GM12872 (cell line): ENCODE measurements at regions not wholly inside any gene's neighbourhood (a gene's known extent, or its start where the extent isn't known, plus 50 kb on each side); places are given as distances from the start of the nearest gene placed in this dataset.

Experiments
- CTCF ChIP-seq: IDR thresholded peaks from 3 replicates; pipeline ENCODE4 v1.5.1; 2011; ENCODE audit warnings: low read depth, mild to moderate bottlenecking, low read length, moderate library complexity; ENCODE audit not compliant: insufficient read depth

GRCh38 chr5:114859438-114859735 lies 310.3 kb downstream of the TRIM36 start:
- TF ChIP-seq CTCF, result no peak

GRCh38 chr5:114858665-114859437 lies 310.9 kb downstream of the TRIM36 start:
- no peak for TF ChIP-seq CTCF

DNA sequence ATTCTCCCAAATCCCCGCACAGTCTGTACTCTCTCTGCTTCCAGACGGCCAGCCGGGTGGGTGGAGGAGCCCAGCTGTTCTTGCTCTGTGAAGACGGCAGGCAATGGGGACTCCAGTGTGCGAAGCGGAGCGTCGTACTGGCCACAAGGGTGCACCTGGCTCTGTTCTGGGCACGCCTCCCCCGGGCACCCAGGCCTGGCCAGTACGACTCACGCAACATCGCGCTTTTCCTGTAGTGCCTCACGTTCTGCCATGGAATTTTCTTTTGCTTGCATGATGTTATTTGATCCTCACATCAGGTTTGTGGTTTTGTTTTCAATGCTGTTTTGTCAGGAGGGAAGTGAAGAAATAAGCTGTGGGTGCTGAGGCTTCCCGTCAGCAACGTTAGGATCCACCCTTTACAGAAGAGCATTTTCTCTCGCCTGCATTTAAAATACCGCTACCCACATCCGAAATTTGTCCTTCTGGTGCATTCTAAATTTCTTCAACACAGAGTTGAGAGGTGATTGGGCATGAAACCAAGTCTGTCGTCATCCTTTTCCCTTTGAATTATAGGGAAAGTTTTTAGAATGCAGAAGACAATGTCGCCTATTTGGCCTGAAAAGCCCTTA lies 311.7 kb downstream of the TRIM36 start:
- no peak for TF ChIP-seq CTCF

DNA sequence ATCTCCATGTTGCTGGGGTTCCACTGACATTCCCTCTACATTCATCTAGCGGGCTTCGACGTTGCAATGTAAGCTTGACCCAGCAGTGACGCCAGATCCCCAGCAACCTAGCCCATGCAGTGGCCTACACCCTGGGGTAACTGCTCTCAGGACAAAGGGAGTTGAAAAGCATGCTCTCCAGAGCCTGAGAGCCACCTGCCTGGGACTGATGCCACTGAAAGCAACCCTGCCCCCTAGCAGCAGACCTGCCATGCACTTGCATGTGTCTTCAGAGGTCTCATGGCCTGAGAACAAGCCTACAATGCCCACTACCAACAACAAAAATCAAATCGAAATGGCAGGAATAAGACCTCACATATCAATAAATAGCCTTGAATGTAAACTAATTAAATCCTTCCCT lies 330.3 kb downstream of the TRIM36 start:
- TF ChIP-seq CTCF, result no peak

DNA sequence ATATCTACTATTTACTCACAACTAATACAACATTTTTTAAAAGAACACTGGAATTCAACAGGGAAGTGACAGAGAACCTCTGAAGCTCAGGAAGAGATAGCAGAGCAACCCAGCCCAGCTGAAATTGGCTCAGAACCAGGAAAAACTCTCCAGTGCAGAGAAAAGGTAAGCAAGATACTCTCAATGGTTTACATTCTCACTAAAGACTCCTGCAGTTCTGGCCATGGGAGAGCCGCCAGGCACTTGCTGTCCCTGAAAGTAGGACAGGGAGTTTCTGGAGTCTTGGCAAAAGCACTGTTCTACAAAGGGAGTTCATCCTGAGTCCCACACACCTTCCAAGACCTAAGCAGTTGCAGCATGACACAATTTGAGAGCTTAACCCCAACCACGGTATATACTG lies 330.8 kb downstream of the TRIM36 start:
- TF ChIP-seq CTCF, result no peak

GRCh38 chr5:114830114-114830513 lies 339.6 kb downstream of the TRIM36 start:
- TF ChIP-seq CTCF, result no peak

DNA sequence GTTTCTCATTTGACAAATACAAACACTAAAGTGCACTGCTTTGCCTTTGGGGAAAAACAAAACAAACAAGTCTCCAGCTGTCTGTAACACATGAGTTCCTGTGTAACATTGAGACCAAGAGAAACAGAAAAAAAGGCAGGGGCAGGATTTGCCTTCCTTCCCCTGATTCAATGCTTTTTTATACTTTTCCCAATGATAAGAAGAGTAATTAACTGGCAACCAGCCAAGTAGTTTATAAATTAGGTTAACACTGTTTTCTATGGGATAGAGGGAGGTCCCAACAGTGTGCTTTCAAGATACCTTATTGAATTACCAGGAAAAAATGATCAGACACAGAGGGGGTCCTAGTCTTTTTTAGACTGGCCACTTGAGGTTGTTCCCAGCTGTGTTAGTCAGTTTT lies 346.8 kb downstream of the TRIM36 start:
- TF ChIP-seq CTCF, result no peak
